H9 (cell line): ENCODE measurements at regions not wholly inside any gene's neighbourhood (a gene's known extent, or its start where the extent isn't known, plus 50 kb on each side); places are given as distances from the start of the nearest gene placed in this dataset.

Experiments used
- DNase-seq: peaks from one replicate; pipeline ENCODE4 v3.0.0-alpha.2; 2017
- H2AFZ ChIP-seq: one replicate; pipeline ENCODE4 v1.6.1; 2013; ENCODE audit warnings: mild to moderate bottlenecking, low read length, control low read depth, moderate library complexity
- H2AK5ac ChIP-seq: 2 replicates; pipeline ENCODE4 v1.6.1; 2013; ENCODE audit warnings: low read length, control low read depth, mixed read lengths; ENCODE audit not compliant: insufficient read length
- H2BK120ac ChIP-seq: one replicate; pipeline ENCODE4 v1.6.1; 2013; ENCODE audit warnings: low read depth, mild to moderate bottlenecking, low read length, control low read depth, inconsistent platforms; ENCODE audit not compliant: poor library complexity, severe bottlenecking
- H2BK12ac ChIP-seq: 2 replicates; pipeline ENCODE4 v1.6.1; 2013; ENCODE audit warnings: low read length, control low read depth, mixed read lengths, low read depth; ENCODE audit not compliant: insufficient read length
- H2BK15ac ChIP-seq: 2 replicates; pipeline ENCODE4 v1.6.1; 2013; ENCODE audit warnings: low read depth, low read length, control low read depth
- H2BK20ac ChIP-seq: one replicate; pipeline ENCODE4 v1.6.1; 2013; ENCODE audit warnings: low read depth, mild to moderate bottlenecking, low read length, control low read depth, inconsistent platforms; ENCODE audit not compliant: poor library complexity, severe bottlenecking
- H2BK5ac ChIP-seq: 2 replicates; pipeline ENCODE4 v1.6.1; 2013; ENCODE audit warnings: low read length, control low read depth, mixed read lengths; ENCODE audit not compliant: insufficient read length
- H3K14ac ChIP-seq: 2 replicates; pipeline ENCODE4 v1.6.1; 2013; ENCODE audit warnings: low read length, control low read depth; ENCODE audit not compliant: insufficient read depth
- H3K18ac ChIP-seq: 2 replicates; pipeline ENCODE4 v1.6.1; 2013; ENCODE audit warnings: low read depth, mild to moderate bottlenecking, mixed read lengths, low read length, control low read depth; ENCODE audit not compliant: insufficient read length
- H3K23ac ChIP-seq: 2 replicates; pipeline ENCODE4 v1.6.1; 2013; ENCODE audit warnings: low read length, control low read depth, mixed read lengths, low read depth; ENCODE audit not compliant: insufficient read length
- H3K23me2 ChIP-seq: 2 replicates; pipeline ENCODE4 v1.6.1; 2013; ENCODE audit warnings: low read depth, mild to moderate bottlenecking, mixed read lengths, low read length, control low read depth; ENCODE audit not compliant: insufficient read length, poor library complexity, severe bottlenecking
- H3K27ac ChIP-seq: 2 replicates; pipeline ENCODE4 v1.5.1; 2013; ENCODE audit warnings: low read length, control low read depth, mixed read lengths, low read depth; ENCODE audit not compliant: insufficient read length
- H3K27me3 ChIP-seq: 2 replicates; pipeline ENCODE4 v1.6.1; 2013; ENCODE audit warnings: low read length, control low read depth, inconsistent platforms; ENCODE audit not compliant: insufficient read depth
- H3K4ac ChIP-seq: 2 replicates; pipeline ENCODE4 v1.6.1; 2013; ENCODE audit warnings: low read depth, mild to moderate bottlenecking, control low read depth, inconsistent platforms, low read length, moderate library complexity
- H3K4me1 ChIP-seq: 2 replicates; pipeline ENCODE4 v1.6.1; 2013; ENCODE audit warnings: low read length, control low read depth, inconsistent platforms; ENCODE audit not compliant: insufficient read depth
- H3K4me2 ChIP-seq: 2 replicates; pipeline ENCODE4 v1.6.1; 2013; ENCODE audit warnings: low read length, control low read depth, mixed read lengths; ENCODE audit not compliant: insufficient read length, insufficient read depth
- H3K56ac ChIP-seq: 2 replicates; pipeline ENCODE4 v1.6.1; 2013; ENCODE audit warnings: low read depth, mild to moderate bottlenecking, mixed read lengths, low read length, control low read depth; ENCODE audit not compliant: insufficient read length
- H3K79me1 ChIP-seq: 2 replicates; pipeline ENCODE4 v1.6.1; 2013; ENCODE audit warnings: low read depth, mild to moderate bottlenecking, moderate library complexity, low read length, control low read depth, inconsistent platforms; ENCODE audit not compliant: insufficient read depth, poor library complexity, severe bottlenecking
- H3K79me2 ChIP-seq: 2 replicates; pipeline ENCODE4 v1.6.1; 2013; ENCODE audit warnings: low read length, control low read depth, inconsistent platforms; ENCODE audit not compliant: insufficient read depth
- H3K9ac ChIP-seq: 2 replicates; pipeline ENCODE4 v1.6.1; 2013; ENCODE audit warnings: low read length, control low read depth, mixed read lengths; ENCODE audit not compliant: insufficient read length; ENCODE audit errors: extremely low read depth
- H3K9me3 ChIP-seq: one replicate; pipeline ENCODE4 v1.6.1; 2013; ENCODE audit warnings: low read depth, low read length, inconsistent platforms; ENCODE audit not compliant: control insufficient read depth
- H3T11ph ChIP-seq: one replicate; pipeline ENCODE4 v1.6.1; 2013; ENCODE audit warnings: mild to moderate bottlenecking, low read length, control low read depth, inconsistent platforms
- H4K20me1 ChIP-seq: one replicate; pipeline ENCODE4 v1.6.1; 2013; ENCODE audit not compliant: control insufficient read depth, insufficient read length, insufficient read depth
- H4K5ac ChIP-seq: 2 replicates; pipeline ENCODE4 v1.6.1; 2013; ENCODE audit warnings: low read depth, mild to moderate bottlenecking, mixed read lengths, low read length, control low read depth; ENCODE audit not compliant: insufficient read length
- H4K8ac ChIP-seq: replicated peaks from 2 replicates; pipeline ENCODE4 v1.6.1; 2013; ENCODE audit warnings: low read length, control low read depth, mixed read lengths, low read depth; ENCODE audit not compliant: insufficient read length
- H4K91ac ChIP-seq: 2 replicates; pipeline ENCODE4 v1.6.1; 2013; ENCODE audit warnings: low read depth, mild to moderate bottlenecking, moderate library complexity, mixed read lengths, low read length, control low read depth; ENCODE audit not compliant: insufficient read length
- H3K27ac Mint-ChIP-seq, 3 experiments: 2 replicates in 2 of 3; 3 replicates in 1 of 3; pipeline ENCODE4 v1.8.0; 2020 to 2021; ENCODE audit warnings: mixed read lengths in 3 of 3, mild to moderate bottlenecking in 1 of 3, moderate library complexity in 1 of 3
- H3K27me3 Mint-ChIP-seq: 2 replicates; pipeline ENCODE4 v1.8.0; 2021; ENCODE audit warnings: low read depth, mild to moderate bottlenecking, moderate library complexity, mixed read lengths
- H3K36me3 Mint-ChIP-seq, 3 experiments: 2 replicates in 2 of 3; 3 replicates in 1 of 3; pipeline ENCODE4 v1.8.0; 2020 to 2021; ENCODE audit warnings: low read depth in 3 of 3, mixed read lengths in 3 of 3; ENCODE audit not compliant: insufficient read depth in 1 of 3
- H3K4me1 Mint-ChIP-seq, 2 experiments: 2 replicates each; pipeline ENCODE4 v1.8.0; 2020; ENCODE audit warnings: mixed read lengths in 2 of 2
- H3K4me3 Mint-ChIP-seq, 2 experiments: 2 replicates in 1 of 2; 3 replicates in 1 of 2; pipeline ENCODE4 v1.8.0; 2020 to 2021; ENCODE audit warnings: mild to moderate bottlenecking in 2 of 2, mixed read lengths in 2 of 2, moderate library complexity in 1 of 2
- H3K9me3 Mint-ChIP-seq, 2 experiments: 2 replicates in 1 of 2; 3 replicates in 1 of 2; pipeline ENCODE4 v1.8.0; 2020; ENCODE audit warnings: mild to moderate bottlenecking in 2 of 2, mixed read lengths in 2 of 2, moderate library complexity in 1 of 2
- WGBS: extraction: QIAGEN DNeasy Blood & Tissue Kit; methylation state at CpG from one replicate; pipeline ENCODE4 v1.1.7; 2013; ENCODE audit warnings: missing lambda C conversion rate, low lambda C conversion rate, mixed read lengths; ENCODE audit not compliant: insufficient read length; ENCODE audit errors: extremely low coverage; 5-methylcytosine and 5-hydroxymethylcytosine counted together
- TF ChIP-seq, protein P1 (sequence below): fragments of 200-600 bp; sonication (generic); conservative IDR thresholded peaks from 3 replicates; pipeline ENCODE4 v1.8.0; 2021; ENCODE audit warnings: antibody characterized with exemption, mild to moderate bottlenecking

DNA sequence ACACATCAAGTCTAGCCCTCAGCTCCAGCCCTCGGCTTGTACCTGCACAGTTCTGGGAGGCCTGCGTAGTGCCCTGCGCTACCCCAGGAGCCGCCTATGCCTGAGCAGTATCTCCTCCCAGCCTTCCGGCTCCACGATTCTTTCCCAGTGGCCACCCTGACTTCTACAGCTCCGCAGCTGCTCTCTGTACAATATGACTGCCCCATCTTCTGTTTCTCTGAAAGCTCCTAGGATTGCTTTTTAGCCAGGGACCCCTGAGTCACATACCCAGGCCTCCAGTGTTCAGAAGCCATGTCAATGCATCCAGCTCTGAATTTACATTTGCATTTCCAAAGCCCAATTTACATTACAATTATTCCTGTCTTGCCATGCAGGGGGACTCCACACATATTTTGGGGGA is 135.5 kb downstream of the PJA1 start:
- Histone ChIP-seq H3K23ac (no peak overlapping the region), H4K5ac (no peak overlapping the region), H3K9me3 (no peaks in the 10 kb centered on the region), H3K4me1 (peaks cover 7% of the 10 kb centered on the region; the same call in 1 of the 2 replicates), H2BK15ac (no peak overlapping the region), H2AFZ (no peak overlapping the region), H3K23me2 (no peaks in the 10 kb centered on the region), H3K79me2 (no peaks in the 10 kb centered on the region), H4K8ac (no peak overlapping the region), H3K4ac (no peak overlapping the region), H2BK5ac (no peak overlapping the region), H4K20me1 (no peaks in the 10 kb centered on the region), H2AK5ac (no peak overlapping the region), H3K4me2 (peak overlapping the region; percentile 17), H3K27me3 (no peaks in the 10 kb centered on the region), H3K18ac (no peak overlapping the region), H3K56ac (no peak overlapping the region), H2BK20ac (no peak overlapping the region), H3T11ph (no peak overlapping the region), H3K9ac (no peak overlapping the region), H3K79me1 (no peaks in the 10 kb centered on the region), H3K14ac (no peak overlapping the region), H2BK12ac (no peak overlapping the region), H3K27ac (no peak overlapping the region), H2BK120ac (no peak overlapping the region), H4K91ac (no peak overlapping the region)
- peak overlapping the region; percentile 45 to 85 (median 79); a peak in 4 of 7 replicates for H3K27ac Mint-ChIP-seq
- no peak for DNase-seq
- WGBS, result no CpG with 5 or more reads among the region's 7 CpGs
- TF ChIP-seq, protein P1, sequence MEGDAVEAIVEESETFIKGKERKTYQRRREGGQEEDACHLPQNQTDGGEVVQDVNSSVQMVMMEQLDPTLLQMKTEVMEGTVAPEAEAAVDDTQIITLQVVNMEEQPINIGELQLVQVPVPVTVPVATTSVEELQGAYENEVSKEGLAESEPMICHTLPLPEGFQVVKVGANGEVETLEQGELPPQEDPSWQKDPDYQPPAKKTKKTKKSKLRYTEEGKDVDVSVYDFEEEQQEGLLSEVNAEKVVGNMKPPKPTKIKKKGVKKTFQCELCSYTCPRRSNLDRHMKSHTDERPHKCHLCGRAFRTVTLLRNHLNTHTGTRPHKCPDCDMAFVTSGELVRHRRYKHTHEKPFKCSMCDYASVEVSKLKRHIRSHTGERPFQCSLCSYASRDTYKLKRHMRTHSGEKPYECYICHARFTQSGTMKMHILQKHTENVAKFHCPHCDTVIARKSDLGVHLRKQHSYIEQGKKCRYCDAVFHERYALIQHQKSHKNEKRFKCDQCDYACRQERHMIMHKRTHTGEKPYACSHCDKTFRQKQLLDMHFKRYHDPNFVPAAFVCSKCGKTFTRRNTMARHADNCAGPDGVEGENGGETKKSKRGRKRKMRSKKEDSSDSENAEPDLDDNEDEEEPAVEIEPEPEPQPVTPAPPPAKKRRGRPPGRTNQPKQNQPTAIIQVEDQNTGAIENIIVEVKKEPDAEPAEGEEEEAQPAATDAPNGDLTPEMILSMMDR, result no peak
- H3K4me3 Mint-ChIP-seq, result no peak overlapping the region
- peaks cover 15 to 30% of the 10 kb centered on the region in 2 experiments for H3K4me1 Mint-ChIP-seq
- peaks cover 0 to 6% (median 2%) of the 10 kb centered on the region in 3 experiments; a peak in 2 of 7 replicates for H3K36me3 Mint-ChIP-seq
- peaks cover 2% of the 10 kb centered on the region for H3K27me3 Mint-ChIP-seq
- H3K9me3 Mint-ChIP-seq, result peaks cover 57 to 71% of the 10 kb centered on the region in 2 experiments
